ENCODE measurements at regions not wholly inside any gene's neighbourhood (a gene's known extent, or its start where the extent isn't known, plus 50 kb on each side); places are given as distances from the start of the nearest gene placed in this dataset.

- no peak for DNase-seq (ENCODE audit: low read depth)
Measured at GRCh38 chr6:129911732-129912131, 50.6 kb upstream of the TMEM244 start.
